ENCODE measurements at regions not wholly inside any gene's neighbourhood (a gene's known extent, or its start where the extent isn't known, plus 50 kb on each side); places are given as distances from the start of the nearest gene placed in this dataset.

DNA sequence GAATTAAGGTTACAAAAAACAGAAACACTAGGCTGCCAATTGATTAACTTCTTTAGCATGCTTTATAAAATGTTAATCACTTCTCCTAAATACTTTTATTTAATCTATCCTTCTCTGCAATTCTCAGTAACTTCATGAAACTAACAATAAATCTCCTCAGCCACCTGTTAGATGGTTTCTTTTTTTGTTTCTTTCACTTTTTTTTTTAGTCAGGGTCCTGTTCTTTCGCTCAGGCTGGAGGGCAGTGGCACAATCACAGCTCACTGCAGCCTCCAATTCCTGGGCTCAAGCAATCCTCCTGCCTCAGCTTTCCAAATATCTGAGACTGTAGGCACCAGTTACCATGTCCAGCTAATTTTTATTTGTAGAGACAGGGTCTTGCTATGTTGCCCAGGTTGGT lies 213.4 kb upstream of the STK17B start:
- no peak for TF ChIP-seq POLR2AphosphoS5 (IDR thresholded peaks at IDR 0.05; ENCODE audit: low read depth, low read length)
- TF ChIP-seq, protein P1, sequence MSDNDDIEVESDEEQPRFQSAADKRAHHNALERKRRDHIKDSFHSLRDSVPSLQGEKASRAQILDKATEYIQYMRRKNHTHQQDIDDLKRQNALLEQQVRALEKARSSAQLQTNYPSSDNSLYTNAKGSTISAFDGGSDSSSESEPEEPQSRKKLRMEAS (IDR thresholded peaks at IDR 0.05) = no peak
- TF ChIP-seq YY1 (IDR thresholded peaks at IDR 0.05; ENCODE audit: extremely low read depth, insufficient replicate concordance, low read depth, low read length) = no peak
- no peak for TF ChIP-seq SP1 (IDR thresholded peaks at IDR 0.05; ENCODE audit: low read depth)
- TF ChIP-seq, protein P2, sequence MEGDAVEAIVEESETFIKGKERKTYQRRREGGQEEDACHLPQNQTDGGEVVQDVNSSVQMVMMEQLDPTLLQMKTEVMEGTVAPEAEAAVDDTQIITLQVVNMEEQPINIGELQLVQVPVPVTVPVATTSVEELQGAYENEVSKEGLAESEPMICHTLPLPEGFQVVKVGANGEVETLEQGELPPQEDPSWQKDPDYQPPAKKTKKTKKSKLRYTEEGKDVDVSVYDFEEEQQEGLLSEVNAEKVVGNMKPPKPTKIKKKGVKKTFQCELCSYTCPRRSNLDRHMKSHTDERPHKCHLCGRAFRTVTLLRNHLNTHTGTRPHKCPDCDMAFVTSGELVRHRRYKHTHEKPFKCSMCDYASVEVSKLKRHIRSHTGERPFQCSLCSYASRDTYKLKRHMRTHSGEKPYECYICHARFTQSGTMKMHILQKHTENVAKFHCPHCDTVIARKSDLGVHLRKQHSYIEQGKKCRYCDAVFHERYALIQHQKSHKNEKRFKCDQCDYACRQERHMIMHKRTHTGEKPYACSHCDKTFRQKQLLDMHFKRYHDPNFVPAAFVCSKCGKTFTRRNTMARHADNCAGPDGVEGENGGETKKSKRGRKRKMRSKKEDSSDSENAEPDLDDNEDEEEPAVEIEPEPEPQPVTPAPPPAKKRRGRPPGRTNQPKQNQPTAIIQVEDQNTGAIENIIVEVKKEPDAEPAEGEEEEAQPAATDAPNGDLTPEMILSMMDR (IDR thresholded peaks at IDR 0.05 in 2 of 3, conservative IDR thresholded peaks at IDR 0.05 in 1 of 3; ENCODE audit: borderline replicate concordance in 1 of 3, insufficient read depth in 1 of 3, low read depth in 2 of 3, low read length in 2 of 3) = no peak
- TF ChIP-seq ELF1 (IDR thresholded peaks at IDR 0.05; ENCODE audit: borderline replicate concordance, low read depth) = no peak
- TF ChIP-seq ZFX (IDR thresholded peaks at IDR 0.05) = no peak
- no peak for TF ChIP-seq SIN3A (IDR thresholded peaks at IDR 0.05; ENCODE audit: low read depth)
- no peak for TF ChIP-seq EZH2 (IDR thresholded peaks at IDR 0.05)
- TF ChIP-seq TCF7L2 (IDR thresholded peaks at IDR 0.05; ENCODE audit: borderline replicate concordance, extremely low read depth, insufficient read depth, insufficient read length) = no peak
- TF ChIP-seq CBX3 (IDR thresholded peaks at IDR 0.05; ENCODE audit: low read depth) = no peak
- no peak for TF ChIP-seq ZNF274 (IDR thresholded peaks at IDR 0.05; ENCODE audit: low read depth, low read length)
- no peak for TF ChIP-seq EGR1 (IDR thresholded peaks at IDR 0.05; ENCODE audit: low read depth)
- no TSS peak for BruUV-seq (replicated peaks)
- H3K4me3 ChIP-seq (replicated peaks in 1 of 2; ENCODE audit: low read depth in 1 of 2, low read length in 2 of 2) = no peak overlapping the region

More for the DNA sequence above, 213.4 kb upstream of the STK17B start:
- H2AFZ ChIP-seq (ENCODE audit: low read depth, low read length, poor library complexity, severe bottlenecking) = no peak overlapping the region
- H3K9ac ChIP-seq (ENCODE audit: low read length) = no peak overlapping the region
- H3K27ac ChIP-seq (ENCODE audit: low read depth, low read length) = no peak overlapping the region
- H3K36me3 ChIP-seq (ENCODE audit: control insufficient read depth in 1 of 2, insufficient read depth in 2 of 2, low read length in 2 of 2) = no peaks in the 10 kb centered on the region
- ChIA-PET RAD21 (ENCODE audit: low non-redundant PET in 1 of 2, low total read pairs in 2 of 2, uncharacterized antibody in 2 of 2, unreplicated experiment in 2 of 2) (no interaction called here), CTCF (no interaction called here), POLR2A (no interaction called here)
- intact Hi-C loops (cut with micrococcal nuclease) = no loop called here
- DNase-seq (ENCODE audit: low read depth, low spot score) (no peak), ATAC-seq (no peak)
- H3K79me2 ChIP-seq (ENCODE audit: insufficient read depth, low read length) = no peaks in the 10 kb centered on the region
- no peaks in the 10 kb centered on the region for H3K4me1 ChIP-seq (ENCODE audit: control insufficient read depth in 1 of 2, insufficient read depth in 2 of 2, low read length in 2 of 2)
- no peaks in the 10 kb centered on the region for H3K9me2 ChIP-seq (ENCODE audit: insufficient read depth)
- H3K4me2 ChIP-seq (ENCODE audit: low read length) = no peak overlapping the region
- no peaks in the 10 kb centered on the region for H3K27me3 ChIP-seq (ENCODE audit: insufficient read depth, low read length)
- H4K20me1 ChIP-seq (ENCODE audit: insufficient read depth) = no peaks in the 10 kb centered on the region
- H3K9me3 ChIP-seq (ENCODE audit: control insufficient read depth in 1 of 2, insufficient read depth in 1 of 2, low read depth in 1 of 2, low read length in 2 of 2) = no peaks in the 10 kb centered on the region

Measured in HCT116 (cell line).